ENCODE measurements at regions not wholly inside any gene's neighbourhood (a gene's known extent, or its start where the extent isn't known, plus 50 kb on each side); places are given as distances from the start of the nearest gene placed in this dataset.

GRCh38 chr13:50523307-50523706 lies 320.2 kb downstream of the DLEU7 start:
- 65 to 79% (median 67%) methylated on average over 3 of the region's 3 CpGs for WGBS, 3 donors
- H3K27ac ChIP-seq: no peak overlapping the region
- DNase-seq: no peak
- intact Hi-C loops (cut with DNase I): no loop called here
- H3K4me1 ChIP-seq (ENCODE audit: insufficient read depth): peaks cover 5% of the 10 kb centered on the region
- H3K9me3 ChIP-seq: no peaks in the 10 kb centered on the region
- H3K27me3 ChIP-seq: no peaks in the 10 kb centered on the region
- TF ChIP-seq CTCF (IDR thresholded peaks at IDR 0.05) (no peak), POLR2A (IDR thresholded peaks at IDR 0.05) (no peak), EP300 (IDR thresholded peaks at IDR 0.05) (no peak)
- no peaks in the 10 kb centered on the region for H3K36me3 ChIP-seq
- H3K4me3 ChIP-seq: no peak overlapping the region

- intact Hi-C loops (cut with DNase I): no loop called here
- no peak for DNase-seq
- peaks cover 6% of the 10 kb centered on the region for H3K4me1 ChIP-seq (ENCODE audit: insufficient read depth)
Observed at GRCh38 chr13:50524560-50524959, 318.9 kb downstream of the DLEU7 start.

GRCh38 chr13:50526661-50527071 lies 316.8 kb downstream of the DLEU7 start:
- WGBS, 3 donors: 86 to 93% (median 90%) methylated on average over 7 of the region's 7 CpGs
- Histone ChIP-seq H3K4me3 (no peak overlapping the region), H3K4me1 (ENCODE audit: insufficient read depth) (peaks cover 2% of the 10 kb centered on the region), H3K9me3 (no peaks in the 10 kb centered on the region), H3K27ac (no peak overlapping the region), H3K27me3 (no peaks in the 10 kb centered on the region), H3K36me3 (no peaks in the 10 kb centered on the region)
- no peak for DNase-seq
- TF ChIP-seq EP300 (IDR thresholded peaks at IDR 0.05) (no peak), CTCF (IDR thresholded peaks at IDR 0.05) (no peak), POLR2A (IDR thresholded peaks at IDR 0.05) (no peak)
- intact Hi-C loops (cut with DNase I): loop anchor here in 1 of 4 donors (5.0 kb wide), 1 partner anchor 444 kb away; no protein-coding TSS in a partner anchor

More at GRCh38 chr13:50524560-50524959, 318.9 kb downstream of the DLEU7 start:
- 92 to 95% (median 93%) methylated on average over 4 of the region's 4 CpGs for WGBS, 3 donors
- TF ChIP-seq CTCF (IDR thresholded peaks at IDR 0.05): no peak
- TF ChIP-seq POLR2A (IDR thresholded peaks at IDR 0.05): no peak
- TF ChIP-seq EP300 (IDR thresholded peaks at IDR 0.05): no peak
- no peak overlapping the region for H3K27ac ChIP-seq
- H3K27me3 ChIP-seq: no peaks in the 10 kb centered on the region
- no peak overlapping the region for H3K4me3 ChIP-seq
- no peaks in the 10 kb centered on the region for H3K36me3 ChIP-seq
- H3K9me3 ChIP-seq: no peaks in the 10 kb centered on the region

- no peak overlapping the region for H3K4me3 ChIP-seq
- no peaks in the 10 kb centered on the region for H3K27me3 ChIP-seq
- TF ChIP-seq EP300 (IDR thresholded peaks at IDR 0.05) (no peak), CTCF (IDR thresholded peaks at IDR 0.05) (no peak), POLR2A (IDR thresholded peaks at IDR 0.05) (no peak)
- intact Hi-C loops (cut with DNase I): loop anchor here in 1 of 4 donors (5.0 kb wide), 1 partner anchor 445 kb away; no protein-coding TSS in a partner anchor
- no peaks in the 10 kb centered on the region for H3K36me3 ChIP-seq
- no peak for DNase-seq
- peaks cover 2% of the 10 kb centered on the region for H3K4me1 ChIP-seq (ENCODE audit: insufficient read depth)
- no peak overlapping the region for H3K27ac ChIP-seq
- WGBS, 3 donors: 66 to 71% (median 70%) methylated on average over 9 of the region's 9 CpGs
- no peaks in the 10 kb centered on the region for H3K9me3 ChIP-seq
Observed at GRCh38 chr13:50527188-50527587, 316.3 kb downstream of the DLEU7 start.

Measured in ovary (tissue), 7 donors.